ENCODE measurements at regions not wholly inside any gene's neighbourhood (a gene's known extent, or its start where the extent isn't known, plus 50 kb on each side); places are given as distances from the start of the nearest gene placed in this dataset.

DNA sequence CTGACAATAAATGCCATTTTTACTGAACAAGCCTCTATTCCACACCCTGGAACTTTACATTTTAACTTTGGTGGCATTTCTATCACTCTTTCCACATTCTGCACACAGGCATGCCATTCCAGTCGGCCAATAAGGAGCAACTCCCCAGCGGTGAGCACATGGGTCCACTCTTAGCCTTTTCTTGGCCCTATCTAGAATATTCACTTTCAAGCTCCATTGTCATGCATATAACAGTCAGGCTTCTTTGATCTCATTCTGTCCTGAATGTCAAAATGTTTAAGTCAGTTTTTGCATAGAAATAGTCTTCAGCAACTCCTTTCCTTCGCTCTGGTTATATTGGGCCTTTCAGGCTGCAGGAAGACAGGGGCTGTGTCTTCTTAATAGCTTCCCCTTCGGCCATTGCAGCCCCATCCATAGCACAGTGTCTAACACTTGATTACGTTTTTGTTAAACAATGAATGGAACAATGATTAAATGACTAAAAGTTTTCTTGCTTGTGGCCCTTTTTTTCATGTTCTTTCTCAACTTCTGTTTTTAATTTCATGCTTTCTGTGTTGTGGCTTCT, 427.3 kb downstream of the MFSD1 start:
- Histone ChIP-seq H3K4me1 (no peaks in the 10 kb centered on the region), H3K9me3 (replicated peaks) (no peaks in the 10 kb centered on the region), H3K4me3 (no peak overlapping the region), H3K36me3 (no peaks in the 10 kb centered on the region), H3K27me3 (ENCODE audit: low read depth) (no peaks in the 10 kb centered on the region), H3K27ac (replicated peaks) (no peak overlapping the region)
- no peak for TF ChIP-seq CTCF (IDR thresholded peaks at IDR 0.05; ENCODE audit: borderline replicate concordance)
- no peak for DNase-seq
- intact Hi-C loops (cut with micrococcal nuclease): no loop called here

GRCh38 chr3:159232966-159233365, 431.1 kb downstream of the MFSD1 start:
- H3K4me1 ChIP-seq: no peaks in the 10 kb centered on the region
- no peak for DNase-seq
- H3K9me3 ChIP-seq (replicated peaks): no peaks in the 10 kb centered on the region
- no peak for TF ChIP-seq CTCF (IDR thresholded peaks at IDR 0.05; ENCODE audit: borderline replicate concordance)
- H3K4me3 ChIP-seq: no peak overlapping the region
- no peaks in the 10 kb centered on the region for H3K36me3 ChIP-seq
- H3K27ac ChIP-seq (replicated peaks): no peak overlapping the region
- intact Hi-C loops (cut with micrococcal nuclease): no loop called here
- H3K27me3 ChIP-seq (ENCODE audit: low read depth): no peaks in the 10 kb centered on the region

DNA sequence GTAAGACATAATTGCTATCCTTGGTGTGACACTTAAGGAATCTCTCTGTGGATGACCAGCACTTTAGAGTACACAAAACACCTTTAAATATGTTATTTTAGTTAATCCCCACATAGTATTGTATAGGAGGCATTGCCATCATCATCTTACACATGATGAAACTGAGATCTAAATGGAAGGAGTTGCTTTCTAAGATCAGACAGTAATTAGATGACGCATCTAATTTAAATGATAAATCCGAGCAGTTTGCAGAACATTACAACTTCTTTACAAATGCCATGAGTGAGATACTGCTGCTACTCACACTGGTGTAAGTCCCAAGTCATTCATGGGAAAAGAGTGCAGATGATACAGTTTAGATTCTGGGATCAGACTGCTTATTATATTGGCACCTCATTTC, 431.9 kb downstream of the MFSD1 start:
- no peak for DNase-seq

GRCh38 chr3:159234306-159234705, 432.5 kb downstream of the MFSD1 start:
- intact Hi-C loops (cut with micrococcal nuclease): no loop called here
- no peaks in the 10 kb centered on the region for H3K27me3 ChIP-seq (ENCODE audit: low read depth)
- no peak overlapping the region for H3K27ac ChIP-seq (replicated peaks)
- no peaks in the 10 kb centered on the region for H3K4me1 ChIP-seq
- no peak for DNase-seq
- H3K9me3 ChIP-seq (replicated peaks): no peaks in the 10 kb centered on the region
- TF ChIP-seq CTCF (IDR thresholded peaks at IDR 0.05; ENCODE audit: borderline replicate concordance): no peak
- no peak overlapping the region for H3K4me3 ChIP-seq
- H3K36me3 ChIP-seq: no peaks in the 10 kb centered on the region

More for the DNA sequence above, 431.9 kb downstream of the MFSD1 start:
- Histone ChIP-seq H3K4me1 (no peaks in the 10 kb centered on the region), H3K9me3 (replicated peaks) (no peaks in the 10 kb centered on the region), H3K36me3 (no peaks in the 10 kb centered on the region), H3K4me3 (no peak overlapping the region), H3K27ac (replicated peaks) (no peak overlapping the region), H3K27me3 (ENCODE audit: low read depth) (no peaks in the 10 kb centered on the region)
- intact Hi-C loops (cut with micrococcal nuclease): no loop called here
- TF ChIP-seq CTCF (IDR thresholded peaks at IDR 0.05; ENCODE audit: borderline replicate concordance): no peak

DNA sequence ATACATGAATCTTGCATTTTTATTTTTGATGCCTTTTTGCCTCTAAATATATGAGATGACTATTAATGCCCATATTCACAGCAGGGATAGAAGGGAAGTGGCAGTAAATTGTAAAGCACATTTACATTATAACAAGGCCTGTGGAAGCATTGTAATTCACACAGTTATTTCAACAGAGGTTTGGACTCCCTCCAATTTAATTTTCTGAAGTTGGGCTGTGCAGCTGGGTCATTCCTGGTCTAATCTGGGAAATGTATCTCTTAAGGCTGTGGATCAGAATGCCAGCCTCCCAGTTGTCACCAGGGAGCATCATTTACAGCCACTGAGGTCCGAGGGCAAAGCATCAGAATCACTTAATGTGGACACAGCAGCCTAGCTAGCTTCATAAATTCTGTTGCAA, 434.5 kb downstream of the MFSD1 start:
- intact Hi-C loops (cut with micrococcal nuclease): no loop called here
- no peaks in the 10 kb centered on the region for H3K36me3 ChIP-seq
- no peak for TF ChIP-seq CTCF (IDR thresholded peaks at IDR 0.05; ENCODE audit: borderline replicate concordance)

More for the DNA sequence above, 434.5 kb downstream of the MFSD1 start:
- Histone ChIP-seq H3K27me3 (ENCODE audit: low read depth) (no peaks in the 10 kb centered on the region), H3K4me3 (no peak overlapping the region), H3K9me3 (replicated peaks) (no peaks in the 10 kb centered on the region), H3K4me1 (no peaks in the 10 kb centered on the region), H3K27ac (replicated peaks) (no peak overlapping the region)
- no peak for DNase-seq
